A549 (cell line): ENCODE measurements at regions not wholly inside any gene's neighbourhood (a gene's known extent, or its start where the extent isn't known, plus 50 kb on each side); places are given as distances from the start of the nearest gene placed in this dataset.

ENCODE experiments used
- ATAC-seq, 2 experiments: fragments of 200-7000 bp in 1 of 2; fragments of >200 bp in 1 of 2; cut with Nextera tagmentation in 1 of 2; cut with Tn5 transposase in 1 of 2; 3 replicates each; pipeline versions ENCODE4 v1.8.0 to v1.9.1; 2018 to 2020; ENCODE audit warnings: mild to moderate bottlenecking in 1 of 2, moderate library complexity in 1 of 2
- CTCF ChIA-PET: fragments of 300-600 bp; sonication (Branson Sonifier 250); formaldehyde crosslinking; extraction: SDS; loops from one replicate; lab custom pipeline; 2021; ENCODE audit warnings: antibody characterized with exemption, inconsistent platforms; lab: Yijun Ruan, JAX
- POLR2A ChIA-PET: fragments of 350-600 bp; formaldehyde crosslinking; extraction: SDS; loops from one replicate; lab custom pipeline; 2021; ENCODE audit warnings: antibody characterized with exemption, inconsistent platforms; lab: Yijun Ruan, JAX
- DNase-seq, 2 experiments: peaks; one replicate each; pipeline versions ENCODE4 v3.0.0 to v3.0.0-alpha.2; 2011 to 2016; ENCODE audit warnings: low read depth in 1 of 2, low spot score in 1 of 2
- FAIRE-seq: peaks from 2 replicates; lab custom pipeline; 2011; peaks lifted over from hg19 to GRCh38; lab: Jason Lieb, UNC
- H3K27ac ChIP-seq, 2 experiments: fragments of >200 bp; sonication (Bioruptor Twin); formaldehyde crosslinking; 3 replicates each; pipeline ENCODE4 v1.5.1; 2016 to 2017
- H3K4me1 ChIP-seq: fragments of >200 bp; sonication (Bioruptor Twin); formaldehyde crosslinking; 3 replicates; pipeline ENCODE4 v1.6.1; 2016
- H3K4me2 ChIP-seq: fragments of >200 bp; sonication (Bioruptor Twin); formaldehyde crosslinking; 3 replicates; pipeline ENCODE4 v1.6.1; 2016
- H3K4me3 ChIP-seq: fragments of >200 bp; sonication (Bioruptor Twin); formaldehyde crosslinking; 3 replicates; pipeline ENCODE4 v1.5.1; 2016
- H3K9me3 ChIP-seq: fragments of >200 bp; sonication (Bioruptor Twin); formaldehyde crosslinking; 3 replicates; pipeline ENCODE4 v1.6.1; 2016
- ATOH8 ChIP-seq: fragments of 250-450 bp; sonication (Bioruptor Pico); IDR thresholded peaks from 2 replicates; pipeline ENCODE4 v1.5.0; 2020; ENCODE audit warnings: low read depth, mild to moderate bottlenecking, moderate library complexity
- BHLHE40 ChIP-seq: IDR thresholded peaks from 2 replicates; pipeline ENCODE4 v1.6.1; 2012; ENCODE audit warnings: low read depth, low read length, inconsistent platforms
- CBX8 ChIP-seq: fragments of 200-600 bp; sonication (generic); IDR thresholded peaks from 2 replicates; pipeline ENCODE4 v1.6.1; 2016
- CHD2 ChIP-seq: fragments of 150-350 bp; IDR thresholded peaks from 2 replicates; pipeline ENCODE4 v1.6.1; 2014; ENCODE audit warnings: low read length; ENCODE audit not compliant: partially characterized antibody
- CHD4 ChIP-seq: fragments of 200-600 bp; sonication (generic); IDR thresholded peaks from 2 replicates; pipeline ENCODE4 v1.6.1; 2016; ENCODE audit warnings: antibody characterized with exemption, mild to moderate bottlenecking, borderline replicate concordance
- CTCF ChIP-seq: fragments of >200 bp; sonication (Bioruptor Twin); formaldehyde crosslinking; IDR thresholded peaks from 3 replicates; pipeline ENCODE4 v1.5.1; 2016
- EHF ChIP-seq: fragments of 250-450 bp; sonication (Bioruptor Pico); IDR thresholded peaks from 2 replicates; pipeline ENCODE4 v1.5.0; 2020; ENCODE audit warnings: mild to moderate bottlenecking
- EHMT2 ChIP-seq: fragments of 200-600 bp; sonication (generic); IDR thresholded peaks from 2 replicates; pipeline ENCODE4 v1.6.1; 2016; ENCODE audit warnings: antibody characterized with exemption, low read depth, mild to moderate bottlenecking, moderate library complexity
- ELK1 ChIP-seq: fragments of 150-350 bp; IDR thresholded peaks from 2 replicates; pipeline ENCODE4 v1.6.1; 2014; ENCODE audit warnings: low read depth, mild to moderate bottlenecking, low read length
- FOSB ChIP-seq: fragments of 250-450 bp; sonication (Bioruptor Pico); IDR thresholded peaks from 2 replicates; pipeline ENCODE4 v1.5.0; 2020; ENCODE audit warnings: mild to moderate bottlenecking, moderate library complexity
- FOXS1 ChIP-seq: fragments of 250-450 bp; sonication (Bioruptor Pico); IDR thresholded peaks from 2 replicates; pipeline ENCODE4 v1.5.0; 2020; ENCODE audit warnings: mild to moderate bottlenecking, moderate library complexity
- HES2 ChIP-seq: fragments of >200 bp; sonication (Bioruptor Twin); formaldehyde crosslinking; IDR thresholded peaks from 2 replicates; pipeline ENCODE4 v1.6.1; 2016
- HEYL ChIP-seq: fragments of 250-450 bp; sonication (Bioruptor Pico); IDR thresholded peaks from 2 replicates; pipeline ENCODE4 v1.8.0; 2021; ENCODE audit warnings: mild to moderate bottlenecking, moderate library complexity
- HMGXB4 ChIP-seq: fragments of 250-450 bp; sonication (Bioruptor Pico); IDR thresholded peaks from 2 replicates; pipeline ENCODE4 v1.5.0; 2021; ENCODE audit warnings: mild to moderate bottlenecking, moderate library complexity, borderline replicate concordance
- HOXB13 ChIP-seq: fragments of 250-450 bp; sonication (Bioruptor Pico); IDR thresholded peaks from 2 replicates; pipeline ENCODE4 v1.5.0; 2020; ENCODE audit warnings: low read depth, mild to moderate bottlenecking, moderate library complexity
- HOXB5 ChIP-seq: fragments of 250-450 bp; sonication (Bioruptor Pico); IDR thresholded peaks from 2 replicates; pipeline ENCODE4 v1.5.0; 2020; ENCODE audit warnings: mild to moderate bottlenecking, moderate library complexity
- MAZ ChIP-seq: fragments of 150-350 bp; IDR thresholded peaks from 2 replicates; pipeline ENCODE4 v1.6.1; 2014; ENCODE audit warnings: antibody characterized with exemption, low read depth, low read length, borderline replicate concordance
- MYC ChIP-seq: IDR thresholded peaks from 2 replicates; pipeline ENCODE4 v1.6.1; 2012; ENCODE audit warnings: mild to moderate bottlenecking, inconsistent platforms, low read length, improper control_type of control experiment, borderline replicate concordance
- NPAS2 ChIP-seq: fragments of 250-450 bp; sonication (Bioruptor Pico); IDR thresholded peaks from 2 replicates; pipeline ENCODE4 v1.8.0; 2022; ENCODE audit warnings: mild to moderate bottlenecking, moderate library complexity, borderline replicate concordance
- POLR2A ChIP-seq: IDR thresholded peaks from 2 replicates; pipeline ENCODE4 v1.6.1; 2012; ENCODE audit warnings: mild to moderate bottlenecking, low read length
- RAD21 ChIP-seq, 2 experiments: fragments of >200 bp in 1 of 2; sonication (Bioruptor Twin) in 1 of 2; formaldehyde crosslinking in 1 of 2; IDR thresholded peaks in 1 of 2; conservative IDR thresholded peaks in 1 of 2; 2 replicates in 1 of 2; 3 replicates in 1 of 2; pipeline ENCODE4 v1.6.1; 2012 to 2018; ENCODE audit warnings: inconsistent platforms in 1 of 2
- RCOR1 ChIP-seq: fragments of 150-350 bp; IDR thresholded peaks from 2 replicates; pipeline ENCODE4 v1.6.1; 2014; ENCODE audit warnings: antibody characterized with exemption, low read length, low read depth
- RFX5 ChIP-seq: fragments of 450-650 bp; IDR thresholded peaks from 2 replicates; pipeline ENCODE4 v1.7.1; 2014; ENCODE audit warnings: antibody characterized with exemption, mild to moderate bottlenecking, moderate library complexity
- SMC3 ChIP-seq: fragments of >200 bp; sonication (Bioruptor Twin); formaldehyde crosslinking; IDR thresholded peaks from 3 replicates; pipeline ENCODE4 v1.6.1; 2018; ENCODE audit warnings: inconsistent platforms
- TFCP2L1 ChIP-seq: fragments of 250-450 bp; sonication (Bioruptor Pico); IDR thresholded peaks from 2 replicates; pipeline ENCODE4 v1.5.0; 2021; ENCODE audit warnings: mild to moderate bottlenecking
- ZFP36 ChIP-seq: fragments of 450-650 bp; IDR thresholded peaks from 2 replicates; pipeline ENCODE4 v1.6.1; 2014; ENCODE audit warnings: borderline replicate concordance; ENCODE audit not compliant: partially characterized antibody
- ZNF302 ChIP-seq: fragments of 250-450 bp; sonication (Bioruptor Pico); IDR thresholded peaks from 2 replicates; pipeline ENCODE4 v1.9.0; 2021; ENCODE audit warnings: inconsistent platforms, mild to moderate bottlenecking, moderate library complexity
- ZSCAN20 ChIP-seq: fragments of 250-450 bp; sonication (Bioruptor Pico); IDR thresholded peaks from 2 replicates; pipeline ENCODE4 v1.8.0; 2022; ENCODE audit warnings: mild to moderate bottlenecking, moderate library complexity
- WGBS: methylation state at CpG from one replicate; pipeline ENCODE4 v1.1.6; 2017; ENCODE audit errors: missing lambda C conversion rate; 5-methylcytosine and 5-hydroxymethylcytosine counted together

DNA sequence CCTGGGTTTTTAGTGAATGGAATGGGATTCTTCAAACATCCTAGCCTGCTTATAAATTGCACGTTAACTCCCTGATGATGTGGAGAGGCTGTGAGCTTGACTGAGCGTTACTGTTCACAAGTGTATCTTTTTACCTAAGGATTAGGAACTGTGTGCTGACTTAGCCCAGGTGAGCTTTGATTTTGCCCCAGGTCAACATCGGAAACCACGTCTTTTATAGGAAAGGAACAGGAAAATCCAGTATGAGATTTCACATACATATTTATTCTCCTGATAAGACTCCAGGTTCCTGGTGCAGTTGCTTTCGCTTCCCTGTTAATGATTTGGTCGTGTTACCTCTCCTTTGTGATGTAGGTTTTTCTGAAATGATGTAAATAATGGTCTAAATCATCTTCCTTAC is 103.2 kb upstream of the BASP1 start:
- H3K4me3 ChIP-seq: peak overlapping the region; percentile 7; the same call in 1 of the 3 replicates
- peaks cover 75% of the 10 kb centered on the region for H3K4me1 ChIP-seq
- FAIRE-seq (no peak), ATAC-seq (peak in 1 of 2 experiments; percentile 11; a peak in 2 of 6 replicates), DNase-seq (peak in 1 of 2 experiments; percentile 30)
- H3K4me2 ChIP-seq: peak overlapping the region; percentile 70
- 17% methylated on average over 6 of the region's 6 CpGs for WGBS
- ChIA-PET CTCF (interaction anchor here (1.1 to 3.2 kb wide), 8 partner anchors 8 to 114 kb away, joined by 3 to 24 read pairs (median 4); no protein-coding TSS in a partner anchor), POLR2A (no interaction called here)
- peak overlapping the region; percentile 76 to 92 for H3K27ac ChIP-seq
- H3K9me3 ChIP-seq: no peaks in the 10 kb centered on the region; the same call in 2 of the 3 replicates
- TF ChIP-seq CTCF: no peak
- TF ChIP-seq BHLHE40: no peak
- no peak for TF ChIP-seq ZFP36
- TF ChIP-seq EHMT2: no peak
- no peak for TF ChIP-seq MAZ
- TF ChIP-seq RAD21 (conservative IDR thresholded peaks at IDR 0.05 in 1 of 2, IDR thresholded peaks at IDR 0.05 in 1 of 2): no peak
- TF ChIP-seq CHD2: no peak
- no peak for TF ChIP-seq MYC
- TF ChIP-seq HMGXB4: no peak
- no peak for TF ChIP-seq EHF
- TF ChIP-seq FOSB (CRISPR knock-in tag): no peak
- TF ChIP-seq ELK1: no peak
- TF ChIP-seq POLR2A: no peak
- TF ChIP-seq CBX8: no peak
- TF ChIP-seq HES2: no peak
- no peak for TF ChIP-seq CHD4
- TF ChIP-seq TFCP2L1 (CRISPR knock-in tag): no peak

DNA sequence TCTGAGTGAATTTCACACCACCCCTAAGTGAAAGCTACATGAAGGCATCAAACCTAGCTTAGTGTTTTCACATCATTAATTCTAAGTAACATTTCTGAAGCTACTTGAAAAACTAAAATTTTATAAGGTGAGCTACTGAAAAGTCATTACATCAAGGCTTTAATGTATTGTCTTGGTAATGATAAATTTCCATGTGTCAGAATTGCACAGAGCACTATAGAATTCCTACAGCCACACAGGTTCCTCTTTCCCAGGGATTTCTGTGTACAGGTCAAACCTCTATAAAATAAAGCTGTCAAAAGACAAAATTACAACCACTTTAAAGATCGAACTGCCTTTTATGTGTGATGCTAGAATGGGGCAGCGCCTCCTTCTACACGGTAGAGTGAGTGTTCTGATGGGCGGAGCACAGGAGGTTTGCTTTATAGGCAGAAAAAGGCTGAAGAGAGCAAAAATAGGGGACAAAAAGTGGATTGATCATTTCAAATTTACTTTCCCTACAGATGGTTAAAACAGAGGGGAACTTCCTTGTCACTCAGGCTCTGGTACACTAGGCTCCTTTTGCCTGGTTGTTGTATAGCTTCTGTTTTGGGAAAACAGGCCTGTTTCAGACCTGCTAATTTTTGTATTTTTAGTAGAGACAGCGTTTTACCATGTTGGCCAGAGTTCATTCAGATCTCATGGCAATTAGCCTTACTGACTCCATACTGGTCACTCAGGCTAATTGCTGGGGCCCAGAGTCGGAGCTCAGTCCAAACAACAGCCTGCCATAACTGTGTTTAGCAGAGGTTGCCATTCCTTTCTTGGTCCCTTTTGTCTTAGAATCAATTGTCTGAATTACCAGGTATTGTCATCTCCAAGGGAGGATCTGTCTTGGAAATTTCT is 102.5 kb upstream of the BASP1 start:
- Histone ChIP-seq H3K4me1 (peaks cover 82% of the 10 kb centered on the region), H3K27ac (peak overlapping the region; percentile 76 to 92), H3K4me3 (0 out of 3 replicates have a peak overlapping the region, but pooled peaks have one; percentile 7), H3K4me2 (peak overlapping the region; percentile 70), H3K9me3 (no peaks in the 10 kb centered on the region; the same call in 2 of the 3 replicates)
- 55% methylated on average over 6 of the region's 6 CpGs for WGBS
- DNase-seq: peak in 1 of 2 experiments; percentile 36
- POLR2A ChIA-PET: no interaction called here
- no peak for FAIRE-seq
- ATAC-seq: no peak
- TF ChIP-seq RFX5 (no peak), CTCF (no peak), FOXS1 (peak; percentile 51; the same call in 1 of the 2 replicates), ZSCAN20 (CRISPR knock-in tag) (no peak), SMC3 (no peak), NPAS2 (CRISPR knock-in tag) (no peak), RCOR1 (no peak), ZNF302 (CRISPR knock-in tag) (no peak), POLR2A (no peak), HOXB13 (CRISPR knock-in tag) (peak; percentile 88), HEYL (CRISPR knock-in tag) (peak; percentile 70; the same call in 1 of the 2 replicates), ATOH8 (peak; percentile 90), HOXB5 (CRISPR knock-in tag) (peak; percentile 86), EHF (peak; percentile 78)
- CTCF ChIA-PET: interaction anchor here (0.6 to 3.2 kb wide), 13 partner anchors 8 to 217 kb away, joined by 3 to 24 read pairs (median 3); partner anchors contain the start of gene MYO10
